Activated CD4-positive, alpha-beta T cell treated with anti-CD3 and anti-CD28 coated beads, Interleukin-2, amount 10 ng/mL, durations not matched to agents 24 days and 14 days (primary cell): ENCODE measurements at regions not wholly inside any gene's neighbourhood (a gene's known extent, or its start where the extent isn't known, plus 50 kb on each side); places are given as distances from the start of the nearest gene placed in this dataset.
"Not testable (repeated sequence)": the region's sequence is repeated elsewhere in the genome, so short reads cannot be mapped to it uniquely, and the experiment has no call there.

Experiments used
- DNase-seq: peaks from one replicate; pipeline ENCODE4 v3.0.0; 2022
- H3K27ac Mint-ChIP-seq: one replicate; pipeline ENCODE4 v1.8.0; 2022; ENCODE audit warnings: mild to moderate bottlenecking, mixed read lengths
- H3K27me3 Mint-ChIP-seq: one replicate; pipeline ENCODE4 v1.8.0; 2022; ENCODE audit warnings: mixed read lengths
- H3K36me3 Mint-ChIP-seq: one replicate; pipeline ENCODE4 v1.8.0; 2022; ENCODE audit warnings: low read depth, mild to moderate bottlenecking, mixed read lengths
- H3K4me1 Mint-ChIP-seq: one replicate; pipeline ENCODE4 v1.8.0; 2021; ENCODE audit warnings: mixed read lengths
- H3K4me3 Mint-ChIP-seq: one replicate; pipeline ENCODE4 v1.8.0; 2022; ENCODE audit warnings: mild to moderate bottlenecking, moderate library complexity, mixed read lengths
- H3K9me3 Mint-ChIP-seq: one replicate; pipeline ENCODE4 v1.8.0; 2021; ENCODE audit warnings: mixed read lengths
- intact Hi-C: fragments of 100-400 bp; cut with micrococcal nuclease; formaldehyde crosslinking; loops from one replicate; pipeline ENCODE4 v1.15.1; 2023

DNA sequence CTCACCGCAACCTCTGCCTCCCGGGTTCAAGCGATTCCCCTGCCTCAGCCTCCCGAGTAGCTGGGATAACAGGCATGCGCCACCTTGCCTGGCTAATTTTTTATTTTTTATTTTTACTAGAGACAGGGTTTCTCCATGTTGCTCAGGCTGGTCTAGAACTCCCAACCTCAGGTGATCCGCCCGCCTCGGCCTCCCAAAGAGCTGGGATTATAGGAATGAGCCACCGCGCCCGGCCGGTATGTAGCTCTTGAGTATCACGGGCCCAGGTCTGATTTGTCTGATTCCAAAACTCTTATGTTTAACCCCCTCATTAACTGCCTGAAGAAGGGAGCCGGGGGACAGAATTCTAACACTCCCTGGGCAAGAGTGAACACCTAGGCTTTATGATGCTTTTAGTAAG is 91.7 kb upstream of the OLIG2 start:
- H3K4me1 Mint-ChIP-seq = peaks cover 23% of the 10 kb centered on the region
- not testable (repeated sequence) for H3K27ac Mint-ChIP-seq, H3K9me3 Mint-ChIP-seq, H3K27me3 Mint-ChIP-seq, H3K4me3 Mint-ChIP-seq, DNase-seq, H3K36me3 Mint-ChIP-seq
- intact Hi-C loops = loop anchor here (5.0 kb wide), 1 partner anchor 448 kb away; no protein-coding TSS in a partner anchor

DNA sequence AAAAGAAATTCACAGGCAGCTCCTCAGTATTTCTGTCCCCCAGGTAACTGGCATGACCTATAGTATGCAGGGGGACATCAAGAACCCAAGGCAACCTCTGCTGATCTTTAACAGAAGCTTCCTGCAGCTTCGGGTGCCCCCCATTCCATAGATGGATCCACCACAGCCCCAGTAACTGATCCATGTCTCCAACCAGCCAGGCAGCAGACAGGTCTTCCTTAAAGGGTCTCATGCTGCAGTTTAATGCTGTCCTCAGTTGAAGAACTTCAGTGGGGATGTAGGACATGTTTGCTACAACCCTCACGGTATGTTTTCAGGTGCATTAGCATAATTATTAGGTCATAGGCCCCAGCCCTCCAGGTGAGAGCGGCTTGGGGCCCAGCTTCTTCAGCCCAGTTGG is 90.9 kb upstream of the OLIG2 start:
- no peak overlapping the region for H3K4me3 Mint-ChIP-seq
- peaks cover 19% of the 10 kb centered on the region for H3K4me1 Mint-ChIP-seq
- H3K27me3 Mint-ChIP-seq = no peaks in the 10 kb centered on the region
- H3K9me3 Mint-ChIP-seq = peaks cover 4% of the 10 kb centered on the region
- intact Hi-C loops = loop anchor here (5.0 kb wide), 1 partner anchor 447 kb away; no protein-coding TSS in a partner anchor
- H3K27ac Mint-ChIP-seq = no peak overlapping the region
- DNase-seq = no peak
- H3K36me3 Mint-ChIP-seq = peaks cover 2% of the 10 kb centered on the region

- Mint-ChIP-seq H3K4me1 (no peaks in the 10 kb centered on the region), H3K36me3 (no peaks in the 10 kb centered on the region), H3K4me3 (no peak overlapping the region), H3K27me3 (peaks cover 7% of the 10 kb centered on the region), H3K27ac (no peak overlapping the region), H3K9me3 (no peaks in the 10 kb centered on the region)
- intact Hi-C loops = loop anchor here (1.0 kb wide), 2 partner anchors 187 to 257 kb away; no protein-coding TSS in a partner anchor
- peak; percentile 80 for DNase-seq
Observed at GRCh38 chr21:32940079-32941014, 85.4 kb upstream of the OLIG2 start.

DNA sequence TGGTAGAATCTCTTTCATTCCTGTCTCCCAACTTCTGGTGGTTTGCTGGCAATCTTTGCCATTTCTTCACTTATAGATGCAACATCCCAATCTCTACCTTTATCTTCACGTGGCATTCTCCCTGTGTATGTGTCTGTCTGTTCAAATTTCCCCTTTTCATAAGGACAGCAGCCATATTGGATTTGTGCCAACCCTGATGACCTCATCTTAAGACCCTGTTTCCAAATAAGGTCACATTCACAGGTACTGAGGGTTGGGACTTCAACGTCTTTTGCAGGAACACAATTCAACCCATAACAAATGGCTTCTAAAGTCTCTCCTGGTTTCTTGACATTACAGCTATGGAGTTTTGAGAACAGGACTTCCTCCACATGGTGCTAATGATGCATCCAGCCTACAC is 84.5 kb upstream of the OLIG2 start:
- no peak for DNase-seq
- peaks cover 7% of the 10 kb centered on the region for H3K27me3 Mint-ChIP-seq
- no peak overlapping the region for H3K27ac Mint-ChIP-seq
- H3K4me3 Mint-ChIP-seq = no peak overlapping the region
- no peaks in the 10 kb centered on the region for H3K36me3 Mint-ChIP-seq
- intact Hi-C loops = no loop called here
- no peaks in the 10 kb centered on the region for H3K9me3 Mint-ChIP-seq
- no peaks in the 10 kb centered on the region for H3K4me1 Mint-ChIP-seq

DNA sequence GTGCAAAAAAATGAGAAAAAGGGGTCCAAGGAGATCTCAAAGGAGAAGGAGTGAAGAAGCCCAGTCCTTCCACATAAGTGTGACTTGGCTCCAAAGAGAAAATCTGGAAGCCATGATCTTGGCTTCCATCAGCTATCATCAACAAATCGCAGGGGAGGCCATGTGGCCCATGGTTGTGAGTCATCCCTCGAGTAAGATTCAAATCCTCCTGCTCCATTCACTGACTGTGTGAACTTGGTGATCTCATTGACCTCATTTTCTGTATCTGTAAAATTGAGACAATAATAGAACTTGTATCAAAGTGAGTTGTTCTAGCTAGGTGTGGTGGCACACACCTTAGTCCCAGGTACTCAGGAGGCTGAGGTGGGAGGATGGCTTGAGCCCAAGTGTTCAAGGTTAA is 79.1 kb upstream of the OLIG2 start:
- Mint-ChIP-seq H3K27ac (no peak overlapping the region), H3K9me3 (no peaks in the 10 kb centered on the region), H3K4me3 (no peak overlapping the region), H3K36me3 (no peaks in the 10 kb centered on the region), H3K27me3 (peaks cover 4% of the 10 kb centered on the region), H3K4me1 (no peaks in the 10 kb centered on the region)
- DNase-seq = no peak
- intact Hi-C loops = no loop called here

DNA sequence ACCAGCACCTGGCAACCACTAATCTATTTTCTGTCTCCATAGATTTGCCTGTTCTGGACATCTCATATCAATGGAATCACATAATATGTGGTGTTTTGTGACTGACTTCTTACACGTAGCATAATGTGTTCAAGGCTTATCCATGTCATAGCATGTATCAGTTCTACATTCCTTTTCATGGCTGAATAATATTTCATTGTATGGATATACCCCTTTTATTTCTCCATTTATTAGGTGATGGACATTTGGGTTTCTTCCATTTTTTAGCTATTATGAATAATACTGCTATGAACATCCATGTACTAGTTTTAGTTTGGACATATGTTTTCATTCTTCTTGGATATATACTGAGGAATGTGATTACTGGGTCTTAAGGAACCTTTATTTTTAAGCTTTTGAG is 78.0 kb upstream of the OLIG2 start:
- Mint-ChIP-seq H3K36me3 (no peaks in the 10 kb centered on the region), H3K4me3 (no peak overlapping the region), H3K27ac (no peak overlapping the region), H3K27me3 (peaks cover 12% of the 10 kb centered on the region), H3K4me1 (no peaks in the 10 kb centered on the region), H3K9me3 (no peaks in the 10 kb centered on the region)
- no peak for DNase-seq
- intact Hi-C loops = no loop called here

DNA sequence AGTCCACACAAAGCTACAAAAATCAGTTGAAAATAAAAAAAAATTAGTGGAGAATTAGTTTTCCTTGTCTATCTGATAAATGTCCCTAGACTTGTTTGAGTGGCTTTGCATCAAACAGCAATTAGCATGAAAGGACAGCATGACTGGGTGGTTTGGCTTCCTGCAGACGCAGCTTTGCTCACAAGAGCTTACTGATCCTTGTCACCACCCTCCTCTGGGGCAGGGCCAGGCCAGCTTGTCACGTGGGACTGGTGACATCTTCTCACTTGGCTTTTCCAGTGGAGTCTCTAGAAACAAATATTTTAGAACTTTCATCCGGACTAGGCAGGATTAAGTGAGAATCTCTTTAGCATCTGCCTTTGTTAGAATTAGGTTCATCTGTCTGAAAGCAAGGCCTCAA is 76.0 kb upstream of the OLIG2 start:
- Mint-ChIP-seq H3K9me3 (no peaks in the 10 kb centered on the region), H3K27ac (no peak overlapping the region), H3K4me1 (no peaks in the 10 kb centered on the region), H3K4me3 (no peak overlapping the region), H3K27me3 (peaks cover 29% of the 10 kb centered on the region), H3K36me3 (no peaks in the 10 kb centered on the region)
- intact Hi-C loops = no loop called here
- no peak for DNase-seq

GRCh38 chr21:32951041-32951440 is 74.7 kb upstream of the OLIG2 start:
- no peaks in the 10 kb centered on the region for H3K4me1 Mint-ChIP-seq
- DNase-seq = no peak
- H3K36me3 Mint-ChIP-seq = no peaks in the 10 kb centered on the region
- no peaks in the 10 kb centered on the region for H3K9me3 Mint-ChIP-seq
- intact Hi-C loops = no loop called here
- H3K27ac Mint-ChIP-seq = no peak overlapping the region
- H3K27me3 Mint-ChIP-seq = peaks cover 38% of the 10 kb centered on the region
- H3K4me3 Mint-ChIP-seq = no peak overlapping the region

- no peak overlapping the region for H3K27ac Mint-ChIP-seq
- intact Hi-C loops = no loop called here
Observed at GRCh38 chr21:32954353-32954752, 71.4 kb upstream of the OLIG2 start.

GRCh38 chr21:32955311-32956060 is 70.2 kb upstream of the OLIG2 start:
- Mint-ChIP-seq H3K9me3 (no peaks in the 10 kb centered on the region), H3K4me3 (no peak overlapping the region), H3K27ac (no peak overlapping the region), H3K4me1 (no peaks in the 10 kb centered on the region), H3K27me3 (peaks cover 54% of the 10 kb centered on the region), H3K36me3 (no peaks in the 10 kb centered on the region)
- no peak for DNase-seq
- intact Hi-C loops = no loop called here

More at GRCh38 chr21:32954353-32954752, 71.4 kb upstream of the OLIG2 start:
- no peaks in the 10 kb centered on the region for H3K9me3 Mint-ChIP-seq
- no peaks in the 10 kb centered on the region for H3K36me3 Mint-ChIP-seq
- no peak for DNase-seq
- no peak overlapping the region for H3K4me3 Mint-ChIP-seq
- no peaks in the 10 kb centered on the region for H3K4me1 Mint-ChIP-seq
- H3K27me3 Mint-ChIP-seq = peaks cover 49% of the 10 kb centered on the region

- H3K4me3 Mint-ChIP-seq = no peak overlapping the region
- intact Hi-C loops = no loop called here
- H3K27me3 Mint-ChIP-seq = peaks cover 58% of the 10 kb centered on the region
- no peak for DNase-seq
- no peak overlapping the region for H3K27ac Mint-ChIP-seq
- H3K4me1 Mint-ChIP-seq = no peaks in the 10 kb centered on the region
- no peaks in the 10 kb centered on the region for H3K9me3 Mint-ChIP-seq
- no peaks in the 10 kb centered on the region for H3K36me3 Mint-ChIP-seq
Observed at GRCh38 chr21:32956061-32956656, 69.6 kb upstream of the OLIG2 start.

- no peaks in the 10 kb centered on the region for H3K4me1 Mint-ChIP-seq
Observed at GRCh38 chr21:32957545-32957944, 68.2 kb upstream of the OLIG2 start.

DNA sequence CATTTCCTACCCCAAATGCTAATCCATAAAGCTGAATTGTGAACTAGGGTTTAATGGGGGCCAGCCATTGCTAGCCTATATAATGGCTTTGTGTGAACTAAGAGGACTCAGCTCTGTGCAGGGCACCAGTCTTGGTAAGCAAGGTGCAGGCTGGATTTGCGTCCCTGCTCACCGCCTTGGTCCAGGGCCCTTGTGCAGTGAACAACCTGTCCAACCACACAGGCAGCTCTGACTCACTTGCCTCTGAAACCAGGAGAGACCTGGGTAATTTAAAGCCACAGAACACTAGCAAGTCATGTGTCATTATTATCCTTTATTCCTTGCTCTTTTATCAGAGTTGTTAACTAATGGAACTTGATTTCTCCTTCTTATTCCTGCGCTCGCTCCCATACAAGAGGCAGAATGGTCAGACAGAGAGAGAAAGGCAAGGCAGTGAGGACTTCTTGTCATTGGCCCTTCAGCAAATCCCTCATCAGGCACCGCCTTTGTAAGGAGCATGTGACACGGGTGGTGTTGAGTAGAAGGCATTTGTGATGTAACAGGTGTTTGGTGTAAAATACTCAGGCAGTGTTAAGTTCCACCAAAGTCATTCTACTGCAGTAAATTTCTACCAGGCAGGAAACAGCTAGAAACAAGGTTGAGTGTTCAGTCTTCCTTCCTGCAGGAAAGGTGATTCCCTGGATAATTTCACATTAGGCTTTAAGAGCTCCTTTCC is 67.3 kb upstream of the OLIG2 start:
- no peak for DNase-seq
- Mint-ChIP-seq H3K27me3 (peaks cover 52% of the 10 kb centered on the region), H3K9me3 (no peaks in the 10 kb centered on the region), H3K36me3 (no peaks in the 10 kb centered on the region), H3K4me3 (no peak overlapping the region), H3K4me1 (no peaks in the 10 kb centered on the region), H3K27ac (no peak overlapping the region)
- intact Hi-C loops = no loop called here

More at GRCh38 chr21:32957545-32957944, 68.2 kb upstream of the OLIG2 start:
- Mint-ChIP-seq H3K36me3 (no peaks in the 10 kb centered on the region), H3K9me3 (no peaks in the 10 kb centered on the region), H3K27ac (no peak overlapping the region), H3K27me3 (peaks cover 56% of the 10 kb centered on the region), H3K4me3 (no peak overlapping the region)
- intact Hi-C loops = no loop called here
- DNase-seq = no peak
